GM11168 (cell line): ENCODE measurements at regions not wholly inside any gene's neighbourhood (a gene's known extent, or its start where the extent isn't known, plus 50 kb on each side); places are given as distances from the start of the nearest gene placed in this dataset.
"Not testable (repeated sequence)": the region's sequence is repeated elsewhere in the genome, so short reads cannot be mapped to it uniquely, and the experiment has no call there.

Experiments
- in situ Hi-C: fragments of 300-500 bp; cut with MboI; formaldehyde crosslinking; loops from one replicate; pipeline ENCODE4 v1.12.0; 2022; ENCODE audit warnings: low sequenced_read_pairs; ENCODE audit not compliant: unreplicated experiment

- in situ Hi-C loops, result not testable (repeated sequence)
Observed at GRCh38 chr9:62918648-62919385, 1729.0 kb downstream of the SPATA31A7 start.

GRCh38 chr9:62931484-62931883 lies 1741.6 kb downstream of the SPATA31A7 start:
- in situ Hi-C loops, result not testable (repeated sequence)

DNA sequence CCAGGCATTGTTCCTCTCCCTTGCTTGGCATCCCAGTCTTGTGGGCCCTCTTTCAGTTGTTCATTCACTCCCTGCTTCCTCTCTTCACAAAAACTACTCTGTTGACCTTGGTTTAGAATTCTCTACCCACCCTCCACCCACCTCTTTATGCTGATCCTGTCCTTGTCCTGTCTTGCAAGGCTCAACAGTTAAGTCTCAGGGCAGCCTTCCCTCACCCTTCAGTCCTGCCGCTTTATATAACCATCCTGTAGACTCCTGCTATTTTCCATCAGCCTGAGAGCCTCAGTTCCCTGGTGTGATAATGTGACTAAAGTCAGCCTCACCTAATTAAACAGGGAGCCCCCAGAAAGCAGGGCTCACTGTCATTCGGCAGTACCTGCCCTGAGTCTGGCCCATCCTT lies 1763.0 kb downstream of the SPATA31A7 start:
- in situ Hi-C loops, result loop anchor here (10.0 kb wide), 1 partner anchor 78 kb away; no protein-coding TSS in a partner anchor
